Spleen (tissue), 7 donors: ENCODE measurements at regions not wholly inside any gene's neighbourhood (a gene's known extent, or its start where the extent isn't known, plus 50 kb on each side); places are given as distances from the start of the nearest gene placed in this dataset.

Experiments used
- POLR2AphosphoS5 ChIP-seq, 3 donors: sonication (generic); formaldehyde crosslinking; IDR thresholded peaks; one replicate each; pipeline ENCODE4 v1.5.1; 2017; ENCODE audit warnings: antibody characterized with exemption in 3 of 3
- TF ChIP-seq, protein P1 (sequence below), 11 experiments: fragments of 200-600 bp in 7 of 11; fragments of 450-650 bp in 4 of 11; sonication (generic) in 4 of 11; IDR thresholded peaks in 8 of 11; conservative IDR thresholded peaks in 3 of 11; 1 replicate in 7 of 11; 2 replicates in 4 of 11; pipeline versions ENCODE4 v1.4.0 to v1.8.0; 2016 to 2021; ENCODE audit warnings: antibody characterized with exemption in 11 of 11, inconsistent platforms in 4 of 11, mild to moderate bottlenecking in 1 of 11
- donor health status: DM: no; HTN: no; CAD: no; lungs with moderate emphysema.
- donor health status: DM: no; HTN: no; CAD: no.
- donor health status: DM: no; HTN: no; CAD: no.

DNA sequence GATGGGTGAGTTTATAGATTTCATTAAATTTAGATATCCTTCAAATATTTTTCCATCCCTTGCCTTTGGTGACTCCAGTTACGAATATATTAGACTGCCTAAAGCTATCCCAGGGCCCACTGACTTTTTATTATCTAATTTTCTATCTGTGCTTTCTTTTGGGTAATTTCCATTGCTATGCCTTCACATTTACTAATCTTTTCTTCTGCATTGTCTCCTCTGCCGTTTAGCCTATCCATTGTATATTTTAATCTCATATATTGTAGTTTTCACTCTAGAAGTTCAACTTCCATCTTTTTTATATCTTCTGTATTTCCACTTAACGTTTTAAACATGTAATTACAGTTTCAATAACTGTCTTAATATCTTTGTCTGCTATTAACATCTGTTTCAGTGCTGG, 78.6 kb upstream of the HDAC9 start:
- no peak for TF ChIP-seq POLR2AphosphoS5 (IDR thresholded peaks at IDR 0.05)
- TF ChIP-seq, protein P1, sequence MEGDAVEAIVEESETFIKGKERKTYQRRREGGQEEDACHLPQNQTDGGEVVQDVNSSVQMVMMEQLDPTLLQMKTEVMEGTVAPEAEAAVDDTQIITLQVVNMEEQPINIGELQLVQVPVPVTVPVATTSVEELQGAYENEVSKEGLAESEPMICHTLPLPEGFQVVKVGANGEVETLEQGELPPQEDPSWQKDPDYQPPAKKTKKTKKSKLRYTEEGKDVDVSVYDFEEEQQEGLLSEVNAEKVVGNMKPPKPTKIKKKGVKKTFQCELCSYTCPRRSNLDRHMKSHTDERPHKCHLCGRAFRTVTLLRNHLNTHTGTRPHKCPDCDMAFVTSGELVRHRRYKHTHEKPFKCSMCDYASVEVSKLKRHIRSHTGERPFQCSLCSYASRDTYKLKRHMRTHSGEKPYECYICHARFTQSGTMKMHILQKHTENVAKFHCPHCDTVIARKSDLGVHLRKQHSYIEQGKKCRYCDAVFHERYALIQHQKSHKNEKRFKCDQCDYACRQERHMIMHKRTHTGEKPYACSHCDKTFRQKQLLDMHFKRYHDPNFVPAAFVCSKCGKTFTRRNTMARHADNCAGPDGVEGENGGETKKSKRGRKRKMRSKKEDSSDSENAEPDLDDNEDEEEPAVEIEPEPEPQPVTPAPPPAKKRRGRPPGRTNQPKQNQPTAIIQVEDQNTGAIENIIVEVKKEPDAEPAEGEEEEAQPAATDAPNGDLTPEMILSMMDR (IDR thresholded peaks at IDR 0.05 in 8 of 11, conservative IDR thresholded peaks at IDR 0.05 in 3 of 11) = no peak
